ENCODE measurements at regions not wholly inside any gene's neighbourhood (a gene's known extent, or its start where the extent isn't known, plus 50 kb on each side); places are given as distances from the start of the nearest gene placed in this dataset.
"Not testable (repeated sequence)": the region's sequence is repeated elsewhere in the genome, so short reads cannot be mapped to it uniquely, and the experiment has no call there.

DNA sequence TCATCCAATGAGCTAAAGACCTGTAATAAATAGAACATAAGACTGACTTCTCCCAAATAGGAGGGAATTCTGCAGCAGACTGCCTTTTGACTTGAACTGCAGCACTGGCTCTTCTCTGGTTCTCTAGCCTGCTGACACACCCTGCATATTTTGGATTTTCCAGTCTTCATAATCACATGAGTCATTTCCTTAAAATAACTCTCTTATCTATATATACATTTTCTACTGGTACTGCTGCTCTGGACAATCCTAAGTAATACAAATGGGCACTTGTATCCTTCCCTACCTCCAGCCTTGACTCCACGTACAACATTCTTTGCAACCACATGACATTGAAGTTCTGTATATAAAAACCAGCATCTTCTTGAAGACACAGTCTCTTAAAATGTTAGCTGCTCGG lies 429.4 kb upstream of the TMPRSS15 start:
- no peak for FAIRE-seq

- not testable (repeated sequence) for FAIRE-seq
Measured at GRCh38 chr21:18834121-18834520, 430.5 kb upstream of the TMPRSS15 start.

DNA sequence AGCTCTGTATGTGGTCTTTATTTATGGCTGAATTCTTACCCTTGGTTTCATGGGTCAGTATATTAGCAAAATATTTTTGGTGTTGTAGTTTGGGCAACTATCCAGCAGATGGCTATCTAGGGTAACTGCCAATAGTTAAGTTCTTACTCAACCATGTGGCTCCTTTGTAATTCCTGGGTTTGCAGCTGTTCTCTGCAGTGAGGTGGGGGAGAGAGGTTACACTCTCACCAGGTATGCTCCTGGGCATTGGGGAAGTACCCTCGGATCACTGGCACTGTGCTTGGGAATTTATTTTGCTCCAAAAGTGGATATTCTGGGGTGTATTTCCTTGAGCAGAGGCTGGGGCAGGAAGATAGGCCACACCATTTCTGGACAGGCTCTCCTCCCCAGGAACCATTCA lies 436.7 kb upstream of the TMPRSS15 start:
- FAIRE-seq = no peak

- FAIRE-seq = not testable (repeated sequence)
Measured at GRCh38 chr21:18857606-18858005, 454.0 kb upstream of the TMPRSS15 start.

- FAIRE-seq = no peak
Measured at GRCh38 chr21:18869104-18869503, 465.5 kb upstream of the TMPRSS15 start.

DNA sequence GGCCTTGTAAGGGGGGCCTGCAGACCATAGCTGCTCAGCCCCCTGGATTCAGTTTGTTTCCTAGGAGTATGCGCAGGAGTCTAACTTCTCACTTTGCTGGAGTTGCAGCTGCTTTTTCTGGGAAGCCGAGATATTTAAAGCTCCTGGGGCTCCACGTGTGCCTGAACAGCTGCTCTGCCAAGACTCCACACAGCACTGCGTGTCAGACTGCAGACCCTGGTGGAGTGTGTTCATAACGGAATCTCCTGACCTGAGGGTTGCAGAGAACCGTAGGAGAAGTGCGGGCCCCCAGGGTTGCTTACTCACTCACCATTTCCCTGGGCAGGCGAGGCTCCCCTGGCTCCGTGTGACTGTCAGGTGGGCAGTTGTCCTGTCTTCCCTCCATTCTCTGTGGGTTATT lies 474.3 kb upstream of the TMPRSS15 start:
- FAIRE-seq = no peak

- no peak for FAIRE-seq
Measured at GRCh38 chr21:18887922-18888602, 484.5 kb upstream of the TMPRSS15 start.

DNA sequence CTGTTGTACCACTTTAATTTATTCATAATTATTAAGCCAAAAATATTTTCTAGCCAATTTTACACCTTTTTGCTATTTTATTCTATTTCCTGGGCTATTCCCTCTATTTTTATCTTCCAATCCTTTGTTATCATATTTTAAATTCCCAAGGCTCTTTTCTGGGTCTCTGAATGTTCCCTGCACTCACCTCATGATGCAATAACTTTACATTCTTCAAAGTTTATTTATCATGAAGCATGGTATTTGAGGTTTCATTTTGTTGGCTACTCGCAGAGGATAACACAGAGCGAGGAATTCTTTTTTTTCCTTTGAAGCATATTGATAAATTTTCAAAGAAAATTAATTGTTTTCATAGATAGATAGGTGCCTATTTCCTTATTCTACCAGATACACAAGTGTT lies 489.8 kb upstream of the TMPRSS15 start:
- FAIRE-seq = no peak

DNA sequence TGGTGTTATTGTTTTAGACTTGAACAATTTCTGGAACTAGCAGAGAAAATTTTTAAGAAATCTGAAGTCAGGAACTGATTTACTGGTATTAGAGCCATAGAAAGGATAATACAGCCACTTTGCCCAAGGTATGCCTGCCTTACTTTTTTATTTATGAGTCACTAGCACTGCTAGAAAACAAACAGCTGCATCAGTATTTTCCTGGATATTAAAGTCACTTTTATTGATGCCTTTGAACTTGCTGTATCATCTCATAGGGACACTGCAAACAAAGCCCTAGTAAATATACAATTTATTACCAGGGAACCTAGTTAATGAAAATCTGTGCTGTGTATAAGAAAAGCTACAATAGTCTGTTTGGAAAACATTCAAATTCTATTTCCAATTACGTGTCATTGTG lies 490.8 kb upstream of the TMPRSS15 start:
- FAIRE-seq = no peak

GRCh38 chr21:18899261-18899660 lies 495.7 kb upstream of the TMPRSS15 start:
- FAIRE-seq = no peak

DNA sequence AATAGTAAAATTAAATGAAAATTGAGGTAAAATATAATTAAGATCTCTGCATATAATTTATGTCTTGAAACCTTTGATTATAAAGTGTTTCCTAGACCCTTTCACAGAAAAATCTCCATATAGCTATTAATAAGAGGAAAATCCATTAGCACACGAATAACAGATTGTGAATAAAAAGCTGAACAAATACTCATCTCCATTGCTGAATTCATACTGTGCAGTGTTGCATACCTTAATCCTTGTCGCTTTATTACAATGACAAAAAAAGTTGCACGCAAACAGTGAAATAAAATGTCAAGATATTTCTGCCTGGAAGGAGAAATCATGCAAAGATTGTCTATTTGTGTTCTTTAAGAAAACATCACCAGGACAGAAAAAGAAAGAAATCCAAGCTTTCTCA lies 499.1 kb upstream of the TMPRSS15 start:
- no peak for FAIRE-seq

GRCh38 chr21:18907076-18907475 lies 503.5 kb upstream of the TMPRSS15 start:
- no peak for FAIRE-seq

DNA sequence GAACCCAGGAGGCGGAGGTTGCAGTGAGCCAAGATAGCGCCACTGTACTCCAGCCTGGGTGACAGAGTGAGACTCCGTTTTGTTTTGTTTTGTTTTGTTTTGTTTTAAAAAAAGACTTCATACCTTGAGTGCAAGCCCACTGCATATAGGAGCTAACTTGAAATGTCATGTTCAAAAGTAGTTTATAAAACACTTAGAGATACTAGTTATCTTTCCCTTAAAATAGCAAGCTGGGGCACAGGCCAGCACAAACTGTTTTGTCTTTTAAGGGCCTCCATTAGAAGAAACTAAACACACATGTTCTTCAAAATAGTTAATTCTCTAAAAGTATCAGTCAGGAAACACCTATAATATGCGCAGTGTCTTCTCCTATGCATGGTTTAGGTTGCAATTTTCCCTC lies 505.1 kb upstream of the TMPRSS15 start:
- no peak for FAIRE-seq

DNA sequence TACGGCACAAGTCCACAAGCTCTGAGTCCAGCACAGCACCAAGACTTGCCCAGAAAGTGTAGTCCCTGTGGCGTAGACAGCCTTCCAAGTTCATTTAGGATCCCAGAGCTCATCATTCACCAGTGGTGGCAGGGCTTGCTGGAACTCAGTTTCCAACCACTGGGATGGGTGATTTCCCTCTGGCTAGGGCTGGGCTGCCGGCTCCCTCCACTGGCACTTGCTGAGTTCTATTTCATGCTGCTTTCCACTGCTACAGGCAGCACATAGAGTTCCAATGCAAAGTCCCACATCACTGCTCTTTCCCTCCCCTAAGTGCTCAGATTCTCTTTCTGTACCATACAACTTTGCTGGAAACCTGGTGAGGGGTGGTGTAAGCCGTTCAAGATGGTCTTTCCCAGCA lies 510.3 kb upstream of the TMPRSS15 start:
- no peak for FAIRE-seq

- no peak for FAIRE-seq
Measured at GRCh38 chr21:18914570-18914969, 511.0 kb upstream of the TMPRSS15 start.

- no peak for FAIRE-seq
Measured at GRCh38 chr21:18917622-18918021, 514.0 kb upstream of the TMPRSS15 start.

- FAIRE-seq = no peak
Measured at GRCh38 chr21:18931237-18931636, 527.7 kb upstream of the TMPRSS15 start.

GRCh38 chr21:18937337-18937736 lies 533.8 kb upstream of the TMPRSS15 start:
- no peak for FAIRE-seq

GRCh38 chr21:18940791-18941190 lies 537.2 kb upstream of the TMPRSS15 start:
- no peak for FAIRE-seq

DNA sequence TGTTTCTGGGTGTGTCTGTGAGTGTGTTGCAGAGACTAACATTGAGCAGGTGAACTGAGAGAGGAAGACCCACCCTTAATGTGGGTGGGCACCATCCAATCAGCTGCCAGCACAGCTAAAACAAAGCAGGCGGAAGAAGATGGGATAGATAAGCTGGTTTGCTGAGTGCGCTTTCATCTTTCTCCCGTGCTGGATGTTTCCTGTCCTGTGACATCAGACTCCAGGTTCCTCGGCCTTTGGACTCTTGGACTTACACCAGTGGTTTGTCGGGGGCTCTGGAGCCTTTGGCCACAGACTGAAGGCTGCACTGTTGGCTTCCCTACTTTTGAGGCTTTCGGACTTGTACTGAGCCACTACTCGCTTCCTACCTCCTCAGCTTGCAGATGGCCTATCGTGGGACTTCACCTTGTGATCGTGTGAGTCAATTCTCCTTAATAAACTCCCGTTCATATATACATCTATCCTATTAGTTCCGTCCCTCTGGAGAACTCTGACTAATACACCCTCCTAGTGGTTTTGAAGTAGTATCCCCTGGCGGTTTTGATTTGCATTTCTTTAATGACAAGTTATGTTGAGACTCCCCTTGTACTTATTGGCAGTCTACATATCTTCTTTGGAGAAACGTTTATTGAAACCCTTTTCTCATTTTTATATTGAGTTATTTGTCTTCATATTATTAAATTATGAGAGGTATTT lies 546.6 kb upstream of the TMPRSS15 start:
- FAIRE-seq = no peak

- peak; percentile 94 for FAIRE-seq
Measured at GRCh38 chr21:18951271-18952038, 547.9 kb upstream of the TMPRSS15 start.

DNA sequence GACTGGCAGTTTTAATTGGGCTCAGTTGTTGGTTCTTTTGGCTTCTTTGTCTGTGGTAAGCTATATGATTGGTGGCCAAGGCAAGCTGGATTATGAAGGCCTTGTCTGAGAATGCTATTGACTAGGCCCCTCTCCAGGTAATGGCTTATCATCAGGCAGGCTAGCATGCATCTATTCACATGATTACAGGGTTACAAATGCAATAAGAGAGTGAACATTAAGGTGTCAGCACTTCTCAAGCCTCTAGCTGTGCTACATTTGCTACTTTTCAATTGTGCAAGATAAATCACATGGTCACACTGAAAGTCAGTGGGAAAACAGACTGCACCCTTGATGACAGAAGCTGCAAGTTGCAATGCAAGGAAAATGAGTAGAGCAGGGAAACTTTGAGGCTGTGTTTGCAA lies 550.9 kb upstream of the TMPRSS15 start:
- peak; percentile 99 for FAIRE-seq

DNA sequence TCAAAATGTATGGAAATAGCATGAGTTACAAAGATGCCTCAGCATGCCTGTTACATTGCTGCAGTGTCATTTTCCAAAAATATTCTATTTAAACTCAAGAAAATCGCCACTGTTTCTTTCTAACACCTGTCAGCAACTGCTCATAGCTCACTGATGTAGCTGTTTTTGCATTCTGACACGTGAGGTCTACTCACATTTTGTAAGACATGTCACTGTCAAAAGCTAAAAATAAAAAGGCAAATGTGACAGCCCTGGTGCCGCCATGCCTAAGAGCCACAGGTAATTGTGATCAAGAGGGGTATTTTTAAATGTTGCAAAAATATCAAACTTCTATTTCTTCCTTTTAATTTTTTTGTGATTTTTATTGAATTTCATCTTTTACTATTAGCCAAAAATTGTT lies 556.2 kb upstream of the TMPRSS15 start:
- FAIRE-seq = no peak

GRCh38 chr21:18960306-18960705 lies 556.7 kb upstream of the TMPRSS15 start:
- peak; percentile 96 for FAIRE-seq
